ENCODE measurements at regions not wholly inside any gene's neighbourhood (a gene's known extent, or its start where the extent isn't known, plus 50 kb on each side); places are given as distances from the start of the nearest gene placed in this dataset.
"Not testable (repeated sequence)": the region's sequence is repeated elsewhere in the genome, so short reads cannot be mapped to it uniquely, and the experiment has no call there.

- H3K9me2 ChIP-seq (replicated peaks; ENCODE audit: low read depth, low read length); H3K4me2 ChIP-seq (ENCODE audit: low read depth, low read length, poor library complexity, severe bottlenecking); H3K36me3 ChIP-seq (ENCODE audit: insufficient read depth, low read length); H3K9me3 ChIP-seq (ENCODE audit: insufficient read depth, low read depth, low read length); H3K79me2 ChIP-seq (ENCODE audit: insufficient read depth, low read length); H3K4me1 ChIP-seq (ENCODE audit: insufficient read depth, low read length, poor library complexity, severe bottlenecking); H3F3A ChIP-seq (ENCODE audit: low read depth); H4K20me1 ChIP-seq (ENCODE audit: insufficient read depth, low read length, poor library complexity, severe bottlenecking); H2AFZ ChIP-seq (ENCODE audit: low read length); H3K4me3 ChIP-seq (ENCODE audit: low read length, poor library complexity, severe bottlenecking); H3K9ac ChIP-seq (ENCODE audit: low read depth, low read length, poor library complexity, severe bottlenecking); H3K27me3 ChIP-seq (ENCODE audit: insufficient read depth, low read length, poor library complexity, severe bottlenecking): not testable (repeated sequence)
Measured at GRCh38 chr13:22956456-22957115, 224.2 kb upstream of the SGCG start.

DNA sequence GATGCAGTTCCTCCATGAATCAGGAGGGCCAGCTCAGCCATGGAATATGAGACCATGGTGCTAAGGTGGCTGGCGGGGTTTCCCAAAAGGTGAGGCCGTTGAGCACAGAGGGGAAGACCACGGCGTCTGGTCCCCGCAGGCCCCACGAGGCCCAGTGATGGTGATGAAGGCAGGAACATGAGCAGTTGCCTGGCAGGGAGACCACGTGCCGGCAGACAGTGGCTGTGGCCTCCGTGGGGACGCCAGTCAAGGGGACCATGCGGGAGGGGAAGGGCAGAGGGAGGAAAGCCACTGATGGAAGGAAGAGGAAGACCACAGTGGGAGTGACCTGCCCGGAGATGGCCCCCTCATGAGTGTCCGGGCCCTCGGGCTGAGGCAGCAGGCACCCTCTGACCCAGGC is 220.9 kb upstream of the SGCG start:
- H3F3A ChIP-seq (ENCODE audit: low read depth); H3K36me3 ChIP-seq (ENCODE audit: insufficient read depth, low read length); H3K9me2 ChIP-seq (replicated peaks; ENCODE audit: low read depth, low read length); H3K79me2 ChIP-seq (ENCODE audit: insufficient read depth, low read length); H3K9me3 ChIP-seq (ENCODE audit: insufficient read depth, low read depth, low read length); H3K4me1 ChIP-seq (ENCODE audit: insufficient read depth, low read length, poor library complexity, severe bottlenecking); H4K20me1 ChIP-seq (ENCODE audit: insufficient read depth, low read length, poor library complexity, severe bottlenecking); H3K4me2 ChIP-seq (ENCODE audit: low read depth, low read length, poor library complexity, severe bottlenecking); H3K27me3 ChIP-seq (ENCODE audit: insufficient read depth, low read length, poor library complexity, severe bottlenecking); H3K4me3 ChIP-seq (ENCODE audit: low read length, poor library complexity, severe bottlenecking); H2AFZ ChIP-seq (ENCODE audit: low read length); H3K9ac ChIP-seq (ENCODE audit: low read depth, low read length, poor library complexity, severe bottlenecking): not testable (repeated sequence)

- H3K79me2 ChIP-seq (ENCODE audit: insufficient read depth, low read length), result no peaks in the 10 kb centered on the region
- no peak overlapping the region for H3K9ac ChIP-seq (ENCODE audit: low read depth, low read length, poor library complexity, severe bottlenecking)
- no peaks in the 10 kb centered on the region for H3F3A ChIP-seq (ENCODE audit: low read depth)
- H3K36me3 ChIP-seq (ENCODE audit: insufficient read depth, low read length), result no peaks in the 10 kb centered on the region
- no peak overlapping the region for H2AFZ ChIP-seq (ENCODE audit: low read length)
- no peaks in the 10 kb centered on the region for H3K9me3 ChIP-seq (ENCODE audit: insufficient read depth, low read depth, low read length)
- no peak overlapping the region for H3K4me3 ChIP-seq (ENCODE audit: low read length, poor library complexity, severe bottlenecking)
- no peaks in the 10 kb centered on the region for H4K20me1 ChIP-seq (ENCODE audit: insufficient read depth, low read length, poor library complexity, severe bottlenecking)
- TF ChIP-seq EZH2phosphoT487 (IDR thresholded peaks at IDR 0.05; ENCODE audit: borderline replicate concordance), result no peak
- TF ChIP-seq, protein P1, sequence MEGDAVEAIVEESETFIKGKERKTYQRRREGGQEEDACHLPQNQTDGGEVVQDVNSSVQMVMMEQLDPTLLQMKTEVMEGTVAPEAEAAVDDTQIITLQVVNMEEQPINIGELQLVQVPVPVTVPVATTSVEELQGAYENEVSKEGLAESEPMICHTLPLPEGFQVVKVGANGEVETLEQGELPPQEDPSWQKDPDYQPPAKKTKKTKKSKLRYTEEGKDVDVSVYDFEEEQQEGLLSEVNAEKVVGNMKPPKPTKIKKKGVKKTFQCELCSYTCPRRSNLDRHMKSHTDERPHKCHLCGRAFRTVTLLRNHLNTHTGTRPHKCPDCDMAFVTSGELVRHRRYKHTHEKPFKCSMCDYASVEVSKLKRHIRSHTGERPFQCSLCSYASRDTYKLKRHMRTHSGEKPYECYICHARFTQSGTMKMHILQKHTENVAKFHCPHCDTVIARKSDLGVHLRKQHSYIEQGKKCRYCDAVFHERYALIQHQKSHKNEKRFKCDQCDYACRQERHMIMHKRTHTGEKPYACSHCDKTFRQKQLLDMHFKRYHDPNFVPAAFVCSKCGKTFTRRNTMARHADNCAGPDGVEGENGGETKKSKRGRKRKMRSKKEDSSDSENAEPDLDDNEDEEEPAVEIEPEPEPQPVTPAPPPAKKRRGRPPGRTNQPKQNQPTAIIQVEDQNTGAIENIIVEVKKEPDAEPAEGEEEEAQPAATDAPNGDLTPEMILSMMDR (conservative IDR thresholded peaks at IDR 0.05; ENCODE audit: low read length), result no peak
- H3K4me2 ChIP-seq (ENCODE audit: low read depth, low read length, poor library complexity, severe bottlenecking), result no peak overlapping the region
- no peaks in the 10 kb centered on the region for H3K27me3 ChIP-seq (ENCODE audit: insufficient read depth, low read length, poor library complexity, severe bottlenecking)
- H3K4me1 ChIP-seq (ENCODE audit: insufficient read depth, low read length, poor library complexity, severe bottlenecking), result no peaks in the 10 kb centered on the region
- H3K9me2 ChIP-seq (replicated peaks; ENCODE audit: low read depth, low read length), result no peaks in the 10 kb centered on the region
Measured at GRCh38 chr13:22960827-22961226, 220.0 kb upstream of the SGCG start.

GRCh38 chr13:22961342-22961741 is 219.4 kb upstream of the SGCG start:
- H4K20me1 ChIP-seq (ENCODE audit: insufficient read depth, low read length, poor library complexity, severe bottlenecking); H2AFZ ChIP-seq (ENCODE audit: low read length); H3K9ac ChIP-seq (ENCODE audit: low read depth, low read length, poor library complexity, severe bottlenecking); H3K4me3 ChIP-seq (ENCODE audit: low read length, poor library complexity, severe bottlenecking); H3F3A ChIP-seq (ENCODE audit: low read depth); H3K9me3 ChIP-seq (ENCODE audit: insufficient read depth, low read depth, low read length); H3K4me2 ChIP-seq (ENCODE audit: low read depth, low read length, poor library complexity, severe bottlenecking); H3K36me3 ChIP-seq (ENCODE audit: insufficient read depth, low read length); H3K9me2 ChIP-seq (replicated peaks; ENCODE audit: low read depth, low read length); H3K27me3 ChIP-seq (ENCODE audit: insufficient read depth, low read length, poor library complexity, severe bottlenecking); H3K79me2 ChIP-seq (ENCODE audit: insufficient read depth, low read length); H3K4me1 ChIP-seq (ENCODE audit: insufficient read depth, low read length, poor library complexity, severe bottlenecking): not testable (repeated sequence)
